ENCODE measurements at regions not wholly inside any gene's neighbourhood (a gene's known extent, or its start where the extent isn't known, plus 50 kb on each side); places are given as distances from the start of the nearest gene placed in this dataset.

DNA sequence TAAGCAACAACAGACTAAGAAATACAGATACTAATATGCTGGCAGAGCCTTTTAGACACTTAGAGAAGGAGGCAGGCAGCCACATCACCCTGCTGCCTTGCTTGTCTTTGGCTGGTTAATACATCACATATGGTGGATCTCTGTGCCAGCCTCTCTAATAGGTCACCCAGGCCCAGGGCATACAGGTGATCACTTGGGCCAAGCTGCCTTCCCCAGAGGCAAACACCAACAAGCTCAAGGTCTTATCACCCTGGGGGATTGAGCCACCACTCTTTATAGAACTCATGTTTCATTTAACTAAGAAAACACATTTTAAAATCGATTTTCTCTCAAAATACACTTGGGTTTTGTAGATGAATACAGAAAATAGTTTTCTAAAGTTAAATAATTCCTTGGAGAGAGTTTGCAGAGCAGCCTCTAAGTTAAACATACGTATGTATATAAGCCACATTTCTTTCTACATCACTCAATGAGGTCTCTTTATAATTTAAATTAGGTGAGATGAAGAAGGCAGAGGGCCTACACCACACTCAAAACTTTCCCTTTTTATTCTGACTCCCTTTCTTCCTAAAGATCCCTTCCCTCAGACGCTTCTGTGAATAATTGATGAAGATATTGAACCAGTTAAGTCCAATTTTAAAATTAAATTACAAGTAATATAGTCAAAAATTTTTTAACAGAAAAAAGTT lies 556.8 kb upstream of the GHITM start:
- Histone ChIP-seq H3K9me3 (ENCODE audit: control insufficient read depth, low read length) (peaks cover 1% of the 10 kb centered on the region), H3K27ac (ENCODE audit: low read depth in 1 of 2, low read length in 2 of 2) (no peak overlapping the region), H3K4me3 (ENCODE audit: low read length in 2 of 2) (no peak overlapping the region), H3K27me3 (ENCODE audit: control insufficient read depth in 1 of 2, insufficient read depth in 2 of 2, low read length in 1 of 2) (no peaks in the 10 kb centered on the region), H3K4me1 (ENCODE audit: control insufficient read depth in 1 of 2, insufficient read depth in 2 of 2, low read length in 2 of 2) (no peaks in the 10 kb centered on the region), H3K36me3 (ENCODE audit: control insufficient read depth in 1 of 2, insufficient read depth in 2 of 2, low read length in 1 of 2) (no peaks in the 10 kb centered on the region)
- no peak for ATAC-seq (ENCODE audit: low FRiP score)
- intact Hi-C loops (cut with DNase I), result no loop called here
- 67 to 78% methylated on average over 3 of the region's 3 CpGs for WGBS, 2 donors
- DNase-seq, result no peak

DNA sequence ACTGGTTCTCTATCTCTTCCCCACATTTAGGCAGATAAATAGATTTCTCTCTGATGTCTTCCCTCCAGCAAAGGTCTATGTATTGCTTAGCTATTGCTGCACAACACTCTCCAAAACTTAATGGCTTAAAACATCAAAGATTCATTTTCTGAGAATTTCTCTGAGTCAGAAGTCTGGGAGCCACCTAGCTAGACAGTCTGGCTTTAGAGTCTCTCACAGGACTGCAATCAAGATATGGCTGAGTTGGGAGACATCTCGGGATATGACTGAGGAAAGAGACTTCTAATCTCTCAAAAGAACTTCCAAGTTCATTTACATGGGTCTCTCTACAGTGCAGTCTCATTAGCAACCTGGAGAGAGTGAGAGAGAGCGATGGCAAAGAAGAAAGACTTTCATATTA lies 553.6 kb upstream of the GHITM start:
- intact Hi-C loops (cut with DNase I), result no loop called here
- 74 to 79% methylated on average over 2 of the region's 2 CpGs for WGBS, 2 donors
- no peak for ATAC-seq (ENCODE audit: low FRiP score)

DNA sequence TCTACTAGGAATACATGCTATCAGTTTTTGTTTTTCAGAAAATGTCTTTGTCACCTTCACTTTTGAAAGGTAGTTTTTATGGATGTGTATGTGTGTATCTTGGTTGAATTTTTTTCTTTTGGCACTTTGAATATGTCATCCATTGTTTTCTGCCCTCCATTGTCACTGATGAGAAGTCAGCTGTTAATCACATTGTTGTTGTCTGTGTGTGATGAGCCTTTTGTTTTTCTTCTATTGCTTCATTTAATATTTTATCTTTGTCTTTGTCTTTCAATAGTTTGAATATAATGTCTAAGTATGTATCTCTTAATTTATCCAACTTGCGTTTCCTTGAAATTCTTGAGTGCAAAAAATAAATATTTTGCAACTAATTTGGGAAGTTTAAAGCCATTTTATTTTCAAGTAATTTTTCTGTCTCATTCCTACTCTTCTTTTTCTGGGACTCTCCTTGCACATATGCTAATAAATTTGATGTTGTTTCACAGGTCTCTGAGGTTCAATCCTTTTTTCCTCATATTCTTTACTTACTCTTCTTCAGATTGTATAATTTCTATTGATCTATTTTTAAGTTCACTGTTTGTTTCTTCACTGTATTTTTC lies 546.9 kb upstream of the GHITM start:
- Histone ChIP-seq H3K4me3 (ENCODE audit: low read length in 2 of 2) (no peak overlapping the region), H3K36me3 (ENCODE audit: control insufficient read depth in 1 of 2, insufficient read depth in 2 of 2, low read length in 1 of 2) (no peaks in the 10 kb centered on the region), H3K4me1 (ENCODE audit: control insufficient read depth in 1 of 2, insufficient read depth in 2 of 2, low read length in 2 of 2) (no peaks in the 10 kb centered on the region), H3K9me3 (ENCODE audit: control insufficient read depth, low read length) (no peaks in the 10 kb centered on the region), H3K27me3 (ENCODE audit: control insufficient read depth in 1 of 2, insufficient read depth in 2 of 2, low read length in 1 of 2) (no peaks in the 10 kb centered on the region), H3K27ac (ENCODE audit: low read depth in 1 of 2, low read length in 2 of 2) (no peak overlapping the region)
- intact Hi-C loops (cut with DNase I), result no loop called here
- 91 to 97% methylated on average over 1 of the region's 1 CpG for WGBS, 2 donors
- DNase-seq (no peak), ATAC-seq (ENCODE audit: low FRiP score) (no peak)

More for the DNA sequence above, 553.6 kb upstream of the GHITM start:
- Histone ChIP-seq H3K36me3 (ENCODE audit: control insufficient read depth in 1 of 2, insufficient read depth in 2 of 2, low read length in 1 of 2) (no peaks in the 10 kb centered on the region), H3K27ac (ENCODE audit: low read depth in 1 of 2, low read length in 2 of 2) (no peak overlapping the region), H3K9me3 (ENCODE audit: control insufficient read depth, low read length) (no peaks in the 10 kb centered on the region), H3K4me1 (ENCODE audit: control insufficient read depth in 1 of 2, insufficient read depth in 2 of 2, low read length in 2 of 2) (no peaks in the 10 kb centered on the region), H3K27me3 (ENCODE audit: control insufficient read depth in 1 of 2, insufficient read depth in 2 of 2, low read length in 1 of 2) (no peaks in the 10 kb centered on the region), H3K4me3 (ENCODE audit: low read length in 2 of 2) (no peak overlapping the region)
- DNase-seq, result no peak

GRCh38 chr10:83603708-83604107 lies 535.6 kb upstream of the GHITM start:
- WGBS, 2 donors, result 84 to 93% methylated on average over 1 of the region's 1 CpG
- no peak overlapping the region for H3K4me3 ChIP-seq (ENCODE audit: low read length in 2 of 2)
- H3K9me3 ChIP-seq (ENCODE audit: control insufficient read depth, low read length), result no peaks in the 10 kb centered on the region
- DNase-seq, result no peak
- no peaks in the 10 kb centered on the region for H3K27me3 ChIP-seq (ENCODE audit: control insufficient read depth in 1 of 2, insufficient read depth in 2 of 2, low read length in 1 of 2)
- intact Hi-C loops (cut with DNase I), result no loop called here
- no peaks in the 10 kb centered on the region for H3K4me1 ChIP-seq (ENCODE audit: control insufficient read depth in 1 of 2, insufficient read depth in 2 of 2, low read length in 2 of 2)
- no peak overlapping the region for H3K27ac ChIP-seq (ENCODE audit: low read depth in 1 of 2, low read length in 2 of 2)
- ATAC-seq (ENCODE audit: low FRiP score), result no peak
- H3K36me3 ChIP-seq (ENCODE audit: control insufficient read depth in 1 of 2, insufficient read depth in 2 of 2, low read length in 1 of 2), result no peaks in the 10 kb centered on the region

GRCh38 chr10:83605783-83606630 lies 533.3 kb upstream of the GHITM start:
- H3K4me3 ChIP-seq (ENCODE audit: low read length in 2 of 2), result no peak overlapping the region
- DNase-seq (no peak), ATAC-seq (ENCODE audit: low FRiP score) (no peak)

DNA sequence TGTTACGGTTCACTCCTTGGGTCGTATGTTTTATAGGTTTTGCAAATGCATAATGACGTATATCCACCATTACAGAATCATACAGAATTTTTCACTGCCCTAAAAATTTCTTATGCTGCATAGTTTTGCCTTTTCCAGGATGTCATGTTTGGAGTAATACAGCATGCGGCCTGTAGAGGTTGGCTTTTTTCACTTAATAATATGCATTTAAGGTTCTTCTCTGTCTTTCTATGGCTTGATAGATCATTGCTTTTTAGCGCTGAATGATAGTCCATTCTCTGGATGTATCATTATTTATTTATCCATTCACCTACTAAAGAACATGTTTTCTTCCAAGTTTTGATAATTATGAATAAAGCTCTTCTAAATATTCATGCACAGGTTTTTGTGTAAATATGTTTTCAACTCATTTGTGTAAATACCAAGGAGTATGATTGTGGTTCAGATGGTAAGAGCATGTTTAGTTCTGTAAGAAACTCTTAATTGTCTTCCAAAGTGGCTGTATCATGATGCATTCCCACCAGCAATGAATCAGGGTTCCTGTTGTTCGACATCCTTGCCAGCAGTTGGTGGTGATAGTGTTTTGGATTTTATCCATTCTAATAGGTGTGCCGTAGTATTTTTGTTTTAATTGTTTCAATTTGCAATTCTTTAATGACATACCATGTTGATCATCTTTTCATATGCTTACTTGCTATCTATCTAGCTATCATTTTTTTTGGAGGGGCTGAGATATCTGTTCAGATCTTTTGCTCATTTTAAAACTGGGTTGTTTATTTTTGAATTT lies 531.2 kb upstream of the GHITM start:
- Histone ChIP-seq H3K4me1 (ENCODE audit: control insufficient read depth in 1 of 2, insufficient read depth in 2 of 2, low read length in 2 of 2) (peaks cover 0 to 2% of the 10 kb centered on the region in 2 donors), H3K27ac (ENCODE audit: low read depth in 1 of 2, low read length in 2 of 2) (no peak overlapping the region), H3K27me3 (ENCODE audit: control insufficient read depth in 1 of 2, insufficient read depth in 2 of 2, low read length in 1 of 2) (no peaks in the 10 kb centered on the region), H3K9me3 (ENCODE audit: control insufficient read depth, low read length) (no peaks in the 10 kb centered on the region), H3K4me3 (ENCODE audit: low read length in 2 of 2) (no peak overlapping the region), H3K36me3 (ENCODE audit: control insufficient read depth in 1 of 2, insufficient read depth in 2 of 2, low read length in 1 of 2) (no peaks in the 10 kb centered on the region)
- WGBS, 2 donors, result 80 to 82% methylated on average over 7 of the region's 7 CpGs
- intact Hi-C loops (cut with DNase I), result no loop called here
- ATAC-seq (ENCODE audit: low FRiP score) (no peak), DNase-seq (no peak)

More at GRCh38 chr10:83605783-83606630, 533.3 kb upstream of the GHITM start:
- H3K27ac ChIP-seq (ENCODE audit: low read depth in 1 of 2, low read length in 2 of 2), result no peak overlapping the region
- 20 to 69% methylated on average over 2 of the region's 2 CpGs for WGBS, 2 donors
- no peaks in the 10 kb centered on the region for H3K9me3 ChIP-seq (ENCODE audit: control insufficient read depth, low read length)
- H3K27me3 ChIP-seq (ENCODE audit: control insufficient read depth in 1 of 2, insufficient read depth in 2 of 2, low read length in 1 of 2), result no peaks in the 10 kb centered on the region
- H3K36me3 ChIP-seq (ENCODE audit: control insufficient read depth in 1 of 2, insufficient read depth in 2 of 2, low read length in 1 of 2), result no peaks in the 10 kb centered on the region
- intact Hi-C loops (cut with DNase I), result no loop called here
- no peaks in the 10 kb centered on the region for H3K4me1 ChIP-seq (ENCODE audit: control insufficient read depth in 1 of 2, insufficient read depth in 2 of 2, low read length in 2 of 2)

GRCh38 chr10:83612050-83612449 lies 527.3 kb upstream of the GHITM start:
- ATAC-seq (ENCODE audit: low FRiP score) (no peak), DNase-seq (no peak)
- Histone ChIP-seq H3K36me3 (ENCODE audit: control insufficient read depth in 1 of 2, insufficient read depth in 2 of 2, low read length in 1 of 2) (no peaks in the 10 kb centered on the region), H3K27ac (ENCODE audit: low read depth in 1 of 2, low read length in 2 of 2) (no peak overlapping the region), H3K4me1 (ENCODE audit: control insufficient read depth in 1 of 2, insufficient read depth in 2 of 2, low read length in 2 of 2) (peaks cover 0 to 2% of the 10 kb centered on the region in 2 donors), H3K4me3 (ENCODE audit: low read length in 2 of 2) (no peak overlapping the region), H3K27me3 (ENCODE audit: control insufficient read depth in 1 of 2, insufficient read depth in 2 of 2, low read length in 1 of 2) (no peaks in the 10 kb centered on the region), H3K9me3 (ENCODE audit: control insufficient read depth, low read length) (no peaks in the 10 kb centered on the region)
- intact Hi-C loops (cut with DNase I), result no loop called here
- 41 to 48% methylated on average over 4 of the region's 4 CpGs for WGBS, 2 donors

- 77 to 79% methylated on average over 2 of the region's 2 CpGs for WGBS, 2 donors
- intact Hi-C loops (cut with DNase I), result no loop called here
- no peak for ATAC-seq (ENCODE audit: low FRiP score)
- no peak for DNase-seq
- H3K27me3 ChIP-seq (ENCODE audit: control insufficient read depth in 1 of 2, insufficient read depth in 2 of 2, low read length in 1 of 2), result no peaks in the 10 kb centered on the region
- peaks cover 0 to 2% of the 10 kb centered on the region in 2 donors for H3K4me1 ChIP-seq (ENCODE audit: control insufficient read depth in 1 of 2, insufficient read depth in 2 of 2, low read length in 2 of 2)
- H3K9me3 ChIP-seq (ENCODE audit: control insufficient read depth, low read length), result no peaks in the 10 kb centered on the region
- no peak overlapping the region for H3K4me3 ChIP-seq (ENCODE audit: low read length in 2 of 2)
- H3K27ac ChIP-seq (ENCODE audit: low read depth in 1 of 2, low read length in 2 of 2), result no peak overlapping the region
- no peaks in the 10 kb centered on the region for H3K36me3 ChIP-seq (ENCODE audit: control insufficient read depth in 1 of 2, insufficient read depth in 2 of 2, low read length in 1 of 2)
Measured at GRCh38 chr10:83612746-83613145, 526.6 kb upstream of the GHITM start.

Measured in aorta (tissue), 5 donors.